Cerebellar nuclear complex (tissue), 1 donor: ENCODE measurements at regions not wholly inside any gene's neighbourhood (a gene's known extent, or its start where the extent isn't known, plus 50 kb on each side); places are given as distances from the start of the nearest gene placed in this dataset.

Source experiments
- DNase-seq, 2 experiments: peaks; one replicate each; lab custom pipeline; 2025; lab: John Stamatoyannopoulos, UW

DNA sequence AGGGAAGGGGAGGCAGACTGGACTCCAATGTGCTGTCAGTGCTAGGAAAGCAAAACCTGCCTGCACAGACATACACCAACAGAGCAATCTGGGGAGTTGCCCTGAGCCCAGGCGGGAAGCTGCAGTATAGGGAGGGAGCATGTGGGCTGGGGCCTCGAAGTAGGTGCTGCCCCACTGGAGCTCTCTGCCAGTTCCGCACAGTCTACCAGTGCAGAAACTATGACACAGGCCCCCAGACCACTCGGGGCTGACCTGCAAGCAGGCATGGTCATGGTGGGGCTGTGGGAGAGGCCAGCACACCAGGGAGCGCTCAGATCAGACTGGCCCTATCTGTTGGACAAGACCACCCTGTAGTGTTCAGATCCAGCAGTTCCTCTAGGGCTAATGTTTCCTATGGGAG, 344.1 kb upstream of the TRAM1L1 start:
- DNase-seq = no peak

DNA sequence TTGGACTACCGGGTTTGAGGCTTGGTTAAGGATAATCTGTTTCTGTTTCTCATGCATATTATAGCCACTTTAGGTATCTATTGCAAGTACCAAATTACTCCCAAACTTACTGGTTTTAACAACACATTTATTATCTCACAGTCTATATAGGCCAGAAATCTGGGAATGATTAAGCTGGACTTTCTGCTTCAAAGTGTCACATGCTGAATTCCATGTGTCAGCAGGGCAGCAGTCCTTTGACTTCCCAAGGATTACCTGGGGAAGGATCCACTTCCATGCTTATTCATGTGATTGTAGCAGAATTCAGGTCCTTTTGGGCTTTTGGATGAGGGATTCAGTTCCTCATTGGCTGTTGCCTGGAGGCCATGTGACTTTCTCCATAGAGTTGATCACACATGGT, 349.0 kb upstream of the TRAM1L1 start:
- no peak for DNase-seq

GRCh38 chr4:117447925-117448324, 362.5 kb upstream of the TRAM1L1 start:
- no peak for DNase-seq

GRCh38 chr4:117455088-117455487, 369.7 kb upstream of the TRAM1L1 start:
- no peak for DNase-seq

DNA sequence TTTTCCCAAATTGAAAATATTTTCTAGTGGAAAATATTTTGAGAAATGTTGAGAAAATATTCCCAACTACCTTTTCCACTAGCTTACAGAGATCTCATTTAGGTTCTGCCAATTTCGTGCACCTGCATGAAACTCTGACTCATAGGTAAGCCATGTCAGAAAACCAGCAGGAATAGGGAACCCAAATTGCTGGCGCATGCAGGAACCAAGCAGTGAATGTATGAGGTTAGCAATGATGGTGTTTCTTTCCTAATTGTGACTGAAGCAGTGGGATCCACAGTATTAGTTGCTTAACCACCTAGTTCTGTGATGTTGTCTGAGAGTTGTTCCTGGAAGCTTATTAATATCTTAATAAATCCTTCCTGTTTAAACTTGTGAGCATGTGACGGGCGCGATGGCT, 381.0 kb upstream of the TRAM1L1 start:
- no peak for DNase-seq

DNA sequence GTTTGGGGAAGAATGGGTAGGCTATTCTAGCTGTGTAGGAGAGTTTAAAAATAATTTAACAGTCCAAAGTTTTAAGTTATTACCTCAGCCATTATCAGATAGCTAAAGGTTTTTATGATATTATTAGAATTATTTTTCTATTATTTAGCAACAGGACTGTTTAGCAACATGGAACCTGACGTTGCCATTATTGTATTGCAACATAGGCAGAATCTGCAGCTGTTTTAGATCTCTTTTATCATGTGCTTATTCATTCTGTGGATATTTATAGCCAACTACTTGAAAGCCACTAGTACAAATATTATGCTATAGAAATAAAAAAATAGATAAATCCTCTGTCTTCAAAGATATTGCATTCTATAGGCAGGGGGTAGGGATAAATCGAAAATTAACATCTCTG, 382.0 kb upstream of the TRAM1L1 start:
- no peak for DNase-seq

DNA sequence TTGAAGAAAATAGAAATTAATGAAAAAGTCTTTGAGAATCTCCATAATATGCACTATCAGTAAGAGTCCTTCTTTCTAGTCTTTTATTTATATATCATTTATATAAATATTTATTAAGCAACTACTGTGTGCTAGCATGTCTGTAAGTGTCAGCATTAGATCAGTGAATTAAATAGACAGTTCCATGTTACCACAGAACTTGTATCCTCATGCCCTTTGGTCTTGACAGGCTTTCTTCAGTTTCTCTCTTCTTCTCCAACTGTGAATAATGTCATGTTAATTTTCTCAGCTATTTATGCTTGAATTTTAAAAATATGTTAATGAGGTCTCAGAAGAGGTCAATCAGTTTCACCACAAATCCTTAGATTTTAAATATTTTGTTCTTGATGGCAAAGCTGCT, 389.6 kb upstream of the TRAM1L1 start:
- no peak for DNase-seq

- no peak for DNase-seq
Observed at GRCh38 chr4:117477925-117478324, 392.5 kb upstream of the TRAM1L1 start.

DNA sequence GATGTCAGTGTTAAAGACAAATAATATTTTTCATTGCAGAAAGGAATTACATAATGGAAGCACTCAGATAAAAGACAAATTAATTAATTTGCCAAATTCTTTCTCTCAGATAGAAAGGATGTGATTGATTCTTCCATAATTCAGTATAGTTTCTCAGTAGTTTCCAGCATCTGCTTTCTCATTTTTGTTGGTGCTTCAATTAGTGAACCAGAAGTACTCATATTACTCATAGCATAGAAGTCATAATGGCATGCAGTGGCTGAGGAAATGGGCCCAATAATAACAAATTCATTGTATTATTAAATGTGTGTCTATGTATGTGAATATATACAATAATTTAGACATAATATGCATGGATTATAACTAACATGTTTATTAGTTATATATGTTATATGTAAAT, 393.3 kb upstream of the TRAM1L1 start:
- DNase-seq = no peak

DNA sequence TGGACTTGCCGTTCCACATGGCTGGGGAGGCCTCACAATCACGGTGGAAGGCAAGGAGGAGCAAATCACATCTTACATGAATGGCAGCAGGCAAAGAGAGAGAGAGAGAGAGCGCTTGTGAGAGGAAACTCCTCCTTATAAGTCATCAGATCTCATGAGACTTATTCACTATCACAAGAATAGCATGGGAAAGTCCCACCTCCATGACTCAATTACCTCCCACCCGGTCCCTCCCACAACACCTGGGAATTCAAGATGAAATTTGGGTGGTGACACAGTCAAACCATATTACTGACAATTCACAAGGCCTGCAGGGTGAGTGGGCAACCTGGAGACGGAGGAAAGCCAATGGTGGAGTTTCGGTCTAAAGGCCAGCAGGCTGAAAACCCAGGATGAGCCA, 394.3 kb upstream of the TRAM1L1 start:
- no peak for DNase-seq

DNA sequence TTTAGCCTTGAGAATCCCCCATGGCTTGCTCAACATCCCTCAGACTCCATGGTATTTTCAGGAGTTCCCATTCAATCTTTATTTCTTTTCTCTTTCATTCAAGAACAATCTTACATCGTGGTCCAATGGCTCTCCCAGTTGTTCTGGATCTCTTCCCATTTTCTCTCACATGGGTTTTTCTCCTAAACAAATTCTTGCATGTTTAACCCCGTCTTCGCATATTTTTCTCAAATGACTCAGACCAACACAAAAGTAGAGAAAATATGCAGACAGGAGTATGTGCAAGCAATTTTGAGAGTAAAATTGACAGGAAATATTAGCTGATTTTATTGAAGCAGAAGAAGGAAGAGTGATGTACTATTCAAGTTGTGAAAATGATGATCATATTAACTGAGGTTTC, 396.4 kb upstream of the TRAM1L1 start:
- no peak for DNase-seq

DNA sequence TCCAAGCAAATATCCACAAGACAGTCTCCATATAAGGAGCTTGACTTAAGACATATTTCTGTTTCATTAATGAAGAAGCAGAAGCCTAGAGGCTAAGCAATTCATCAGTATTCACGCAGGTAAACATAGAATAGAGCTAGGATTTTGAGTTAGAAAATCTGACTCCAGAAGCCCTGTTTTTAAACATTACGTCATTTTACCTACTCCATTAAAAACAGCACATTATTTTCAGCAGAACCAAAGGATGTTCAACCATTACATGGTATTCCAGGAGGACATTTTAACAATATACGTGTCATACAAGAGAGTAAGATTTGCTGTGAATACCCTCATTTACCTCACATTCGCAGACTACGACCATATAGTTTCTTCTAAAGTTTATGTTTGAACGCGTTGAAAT, 403.3 kb upstream of the TRAM1L1 start:
- no peak for DNase-seq

DNA sequence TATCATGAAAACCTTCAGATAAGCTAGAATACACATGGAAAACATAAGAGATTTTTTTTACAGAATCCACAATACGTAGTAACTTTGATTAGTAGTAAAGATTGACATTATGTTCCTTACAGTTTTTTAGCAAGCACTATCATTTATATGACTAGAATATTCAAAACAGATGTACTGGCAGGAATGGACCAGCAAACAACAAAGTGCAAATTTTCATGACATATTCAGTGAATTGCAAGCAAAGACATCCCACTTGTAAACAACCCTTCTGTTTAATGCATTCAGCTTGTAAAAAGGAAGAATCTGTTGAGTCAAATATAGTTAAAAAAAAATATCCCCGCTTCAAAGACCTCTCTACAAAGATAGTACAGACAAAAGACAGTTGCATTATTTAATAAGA, 403.7 kb upstream of the TRAM1L1 start:
- DNase-seq = no peak

DNA sequence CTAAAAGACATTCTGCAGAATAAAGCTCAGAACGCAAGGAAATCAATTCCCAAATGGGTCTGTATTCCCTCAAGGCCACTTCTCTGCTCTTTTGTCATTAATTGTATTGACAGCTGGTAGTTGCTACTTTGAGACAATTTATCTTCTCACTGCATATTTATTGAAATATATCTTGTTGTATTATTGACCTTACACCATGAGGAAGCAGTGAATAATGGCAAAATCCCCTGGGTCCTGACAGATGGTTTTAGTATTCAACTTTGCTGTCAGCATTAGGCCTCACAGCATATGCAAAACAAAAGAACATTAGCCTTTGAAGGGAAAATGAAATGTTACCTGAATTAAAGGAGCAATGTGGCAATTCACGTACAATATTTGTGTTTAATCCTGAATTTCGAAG, 406.1 kb upstream of the TRAM1L1 start:
- no peak for DNase-seq

GRCh38 chr4:117495802-117496201, 410.4 kb upstream of the TRAM1L1 start:
- no peak for DNase-seq

- no peak for DNase-seq
Observed at GRCh38 chr4:117512414-117512813, 427.0 kb upstream of the TRAM1L1 start.

DNA sequence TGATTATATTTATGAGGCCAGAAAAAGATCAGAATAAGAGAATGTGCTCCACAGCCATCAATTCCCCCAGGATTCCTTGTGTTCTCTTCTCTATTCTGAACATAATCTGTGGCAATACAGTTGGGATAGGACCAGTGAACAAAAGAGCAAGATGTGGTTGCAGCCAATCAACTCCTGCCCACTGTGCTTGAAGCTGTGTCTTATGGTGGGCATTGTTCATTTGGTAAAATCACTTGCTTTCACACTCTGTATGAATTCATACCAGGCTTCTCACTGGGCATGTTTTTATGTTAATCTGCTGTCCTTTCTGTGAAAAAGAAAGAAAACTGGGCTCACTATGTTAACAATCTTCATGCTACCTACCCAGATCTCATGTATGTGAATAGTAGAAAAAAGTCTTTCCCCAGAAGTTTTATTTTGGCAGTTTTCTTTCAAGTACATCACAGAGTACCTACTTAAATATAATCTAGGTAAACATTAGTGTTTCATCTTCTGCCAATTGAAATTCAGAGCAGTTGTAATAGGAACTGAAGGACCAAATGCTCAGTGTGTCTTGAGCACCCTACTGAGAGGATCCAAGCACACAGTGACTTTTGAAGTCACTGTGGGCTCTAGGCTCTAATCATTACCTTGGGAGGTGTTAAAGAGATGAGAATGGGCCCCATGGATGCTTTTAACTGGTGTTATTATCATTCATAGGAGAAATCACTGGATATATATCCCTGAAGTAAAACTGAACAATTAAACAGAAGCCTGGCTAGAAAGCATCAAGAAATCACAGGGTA, 429.2 kb upstream of the TRAM1L1 start:
- DNase-seq = no peak

DNA sequence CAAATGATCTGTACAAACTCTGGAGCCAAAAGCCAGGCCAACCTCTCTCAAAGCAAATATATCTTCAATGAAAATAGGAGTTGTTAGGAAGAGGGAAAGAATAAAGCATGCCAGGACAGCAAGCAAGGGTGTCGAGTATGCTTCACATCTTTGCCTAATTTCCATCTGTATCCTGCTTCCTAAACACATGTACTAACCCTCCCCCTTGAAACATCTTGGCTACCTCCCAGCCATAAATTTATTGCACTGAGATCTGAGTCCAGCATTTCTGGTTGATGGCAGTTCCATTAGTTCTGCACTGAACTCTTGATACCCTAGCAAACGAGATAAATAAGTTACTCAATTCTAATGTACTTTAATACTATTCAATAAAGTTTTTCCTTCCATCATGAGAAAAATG, 430.5 kb upstream of the TRAM1L1 start:
- DNase-seq = no peak

DNA sequence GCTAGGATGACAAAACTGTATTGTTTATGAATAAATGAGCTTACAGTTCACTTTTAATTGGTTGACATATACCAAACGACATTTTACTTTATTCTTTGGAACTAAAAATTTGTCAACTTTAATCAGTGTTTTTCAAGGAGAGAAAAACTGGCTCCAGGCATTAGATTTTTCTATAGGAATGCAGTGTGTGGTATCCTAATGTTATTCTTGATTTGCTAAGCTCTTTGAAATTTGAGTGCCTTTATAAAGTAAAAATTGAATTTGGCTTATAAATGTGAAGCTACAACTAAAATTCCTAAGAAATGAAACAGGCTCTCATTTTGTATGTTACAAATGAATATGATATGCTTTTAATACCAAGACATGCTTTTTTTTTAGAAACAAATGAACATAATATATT, 442.2 kb upstream of the TRAM1L1 start:
- DNase-seq = no peak

DNA sequence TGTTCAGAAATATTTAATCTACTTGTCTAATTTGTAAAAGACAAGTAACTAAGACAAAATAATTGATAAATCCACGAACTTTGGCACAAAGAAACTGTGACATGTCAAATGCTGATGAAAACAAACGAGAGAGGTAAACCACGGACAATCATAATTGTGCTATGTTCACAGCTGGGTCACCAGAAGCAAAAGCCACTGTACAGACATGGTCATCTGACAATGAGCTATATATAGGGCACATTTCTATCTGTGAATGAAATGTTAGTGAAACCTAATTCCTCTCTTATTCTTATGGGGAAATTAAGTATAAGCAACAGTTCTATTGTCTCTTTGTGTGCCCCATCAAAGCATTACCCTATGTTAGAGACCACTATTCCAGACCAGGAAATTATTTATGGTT, 444.0 kb upstream of the TRAM1L1 start:
- DNase-seq = no peak

DNA sequence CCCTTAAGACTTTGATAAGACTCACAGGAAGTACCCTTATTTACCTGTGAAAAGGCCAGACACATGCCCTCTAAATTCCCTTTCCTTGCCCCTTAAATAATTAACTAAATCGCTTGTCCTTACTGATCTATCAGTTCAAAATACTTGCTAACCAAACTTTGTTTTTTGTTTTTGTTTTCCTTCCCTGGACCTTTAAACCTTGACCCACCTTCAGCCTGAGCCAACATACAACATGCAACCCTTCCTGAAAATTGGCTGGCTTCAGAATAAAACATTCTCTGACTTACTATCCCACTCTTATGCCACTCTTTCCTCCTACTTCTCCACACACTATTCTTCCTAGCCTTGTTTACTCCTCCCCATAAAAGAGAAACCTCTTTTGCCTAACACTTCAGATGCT, 448.1 kb upstream of the TRAM1L1 start:
- no peak for DNase-seq

DNA sequence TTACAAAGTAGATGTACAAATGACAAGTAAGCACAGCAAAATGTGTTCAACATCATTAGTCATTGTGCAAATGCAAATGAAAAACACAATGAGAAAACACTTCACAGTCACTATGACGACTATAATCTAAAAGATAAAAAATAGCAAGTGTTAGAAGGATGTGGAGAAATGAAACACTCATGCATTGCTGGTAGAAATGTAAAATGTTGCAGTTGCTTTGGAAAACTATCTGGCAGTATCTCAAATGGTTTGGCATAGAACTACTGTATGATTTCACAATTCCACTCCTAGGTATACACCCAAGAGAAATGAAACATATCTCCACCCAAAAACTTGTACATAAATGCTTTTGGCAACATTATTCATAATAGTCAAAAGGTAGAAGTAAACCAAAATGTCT, 459.7 kb upstream of the TRAM1L1 start:
- no peak for DNase-seq

DNA sequence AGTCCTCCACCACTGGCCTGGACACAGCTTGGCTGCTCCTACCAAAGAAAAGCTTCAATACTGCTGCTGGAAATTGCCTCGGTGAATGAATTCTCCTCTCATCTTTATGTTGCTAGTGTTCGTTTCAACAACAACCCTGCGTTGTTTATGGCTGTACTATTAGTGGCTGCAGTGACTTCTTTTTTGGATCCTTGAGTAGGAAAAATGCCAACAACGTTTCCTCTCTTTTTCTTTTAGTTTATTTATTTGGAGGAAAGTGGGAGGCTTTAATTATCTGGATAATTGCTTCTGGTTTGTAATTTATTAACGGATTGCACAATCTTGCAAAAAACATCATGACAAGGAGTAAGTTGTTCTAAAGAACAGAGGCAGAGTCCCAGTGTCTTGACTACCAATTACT, 464.1 kb upstream of the TRAM1L1 start:
- DNase-seq = no peak

- DNase-seq = no peak
Observed at GRCh38 chr4:117550085-117550484, 464.7 kb upstream of the TRAM1L1 start.

- no peak for DNase-seq
Observed at GRCh38 chr4:117560329-117560728, 474.0 kb upstream of the NDST3 start.
